Lower leg skin (tissue), 3 donors: ENCODE measurements at regions not wholly inside any gene's neighbourhood (a gene's known extent, or its start where the extent isn't known, plus 50 kb on each side); places are given as distances from the start of the nearest gene placed in this dataset.

Source experiments
- POLR2A ChIP-seq, 2 donors: fragments of 450-650 bp; IDR thresholded peaks; one replicate each; pipeline ENCODE4 v1.6.1; 2016 to 2017; ENCODE audit warnings: antibody characterized with exemption in 2 of 2, mild to moderate bottlenecking in 1 of 2, moderate library complexity in 1 of 2
- TF ChIP-seq, protein P1 (sequence below), 3 donors: fragments of 450-650 bp; IDR thresholded peaks; one replicate each; pipeline ENCODE4 v1.5.1; 2016; ENCODE audit warnings: antibody characterized with exemption in 3 of 3, mild to moderate bottlenecking in 3 of 3, moderate library complexity in 2 of 3

- TF ChIP-seq POLR2A (IDR thresholded peaks at IDR 0.05): no peak
- TF ChIP-seq, protein P1, sequence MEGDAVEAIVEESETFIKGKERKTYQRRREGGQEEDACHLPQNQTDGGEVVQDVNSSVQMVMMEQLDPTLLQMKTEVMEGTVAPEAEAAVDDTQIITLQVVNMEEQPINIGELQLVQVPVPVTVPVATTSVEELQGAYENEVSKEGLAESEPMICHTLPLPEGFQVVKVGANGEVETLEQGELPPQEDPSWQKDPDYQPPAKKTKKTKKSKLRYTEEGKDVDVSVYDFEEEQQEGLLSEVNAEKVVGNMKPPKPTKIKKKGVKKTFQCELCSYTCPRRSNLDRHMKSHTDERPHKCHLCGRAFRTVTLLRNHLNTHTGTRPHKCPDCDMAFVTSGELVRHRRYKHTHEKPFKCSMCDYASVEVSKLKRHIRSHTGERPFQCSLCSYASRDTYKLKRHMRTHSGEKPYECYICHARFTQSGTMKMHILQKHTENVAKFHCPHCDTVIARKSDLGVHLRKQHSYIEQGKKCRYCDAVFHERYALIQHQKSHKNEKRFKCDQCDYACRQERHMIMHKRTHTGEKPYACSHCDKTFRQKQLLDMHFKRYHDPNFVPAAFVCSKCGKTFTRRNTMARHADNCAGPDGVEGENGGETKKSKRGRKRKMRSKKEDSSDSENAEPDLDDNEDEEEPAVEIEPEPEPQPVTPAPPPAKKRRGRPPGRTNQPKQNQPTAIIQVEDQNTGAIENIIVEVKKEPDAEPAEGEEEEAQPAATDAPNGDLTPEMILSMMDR (IDR thresholded peaks at IDR 0.05): no peak
These were observed 489.0 kb upstream of the ZFHX3 start for GRCh38 chr16:73536931-73537330.
